Cardiac fibroblast (primary cell): ENCODE measurements at regions not wholly inside any gene's neighbourhood (a gene's known extent, or its start where the extent isn't known, plus 50 kb on each side); places are given as distances from the start of the nearest gene placed in this dataset.

Source experiments
- DNase-seq, 2 donors: peaks; one replicate each; pipeline versions ENCODE4 v3.0.0 to v3.0.0-alpha.2; 2010; ENCODE audit warnings: low read depth in 2 of 2
- H3K4me3 ChIP-seq, 2 donors: replicated peaks in 1 of 2; 1 replicate in 1 of 2; 2 replicates in 1 of 2; pipeline ENCODE4 v1.5.1; 2011; ENCODE audit warnings: low read depth in 2 of 2, low read length in 2 of 2, mild to moderate bottlenecking in 2 of 2, moderate library complexity in 1 of 2
- CTCF ChIP-seq: IDR thresholded peaks from one replicate; pipeline ENCODE4 v1.5.1; 2011; ENCODE audit warnings: low read depth, mild to moderate bottlenecking, low read length, inconsistent platforms

GRCh38 chr13:89052699-89053098, 1381.5 kb downstream of the SLITRK5 start:
- TF ChIP-seq CTCF = no peak
- DNase-seq = no peak
- no peak overlapping the region for H3K4me3 ChIP-seq

- TF ChIP-seq CTCF = no peak
- no peak for DNase-seq
Measured at GRCh38 chr13:89053418-89053817, 1382.2 kb downstream of the SLITRK5 start.

DNA sequence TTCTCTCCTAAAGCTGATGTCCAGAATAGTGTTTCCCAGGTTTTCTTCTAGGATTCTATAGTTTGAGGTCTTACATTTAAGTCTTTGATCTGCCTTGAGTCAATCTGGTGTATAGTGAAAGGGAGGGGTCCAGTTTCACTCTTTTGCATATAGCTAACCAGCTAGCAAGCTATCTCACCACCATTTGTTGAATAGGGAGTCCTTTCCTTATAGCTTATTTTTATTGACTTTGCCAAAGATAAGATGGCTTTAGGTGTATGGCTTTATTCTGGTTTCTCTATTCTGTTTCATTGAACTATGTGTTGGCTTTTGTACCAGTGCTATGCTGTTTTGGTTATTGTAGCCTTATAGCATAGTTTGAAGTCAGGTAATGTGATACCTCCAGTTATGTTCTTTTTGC, 1386.1 kb downstream of the SLITRK5 start:
- H3K4me3 ChIP-seq = no peak overlapping the region
- TF ChIP-seq CTCF = no peak
- DNase-seq = no peak

More at GRCh38 chr13:89053418-89053817, 1382.2 kb downstream of the SLITRK5 start:
- no peak overlapping the region for H3K4me3 ChIP-seq

DNA sequence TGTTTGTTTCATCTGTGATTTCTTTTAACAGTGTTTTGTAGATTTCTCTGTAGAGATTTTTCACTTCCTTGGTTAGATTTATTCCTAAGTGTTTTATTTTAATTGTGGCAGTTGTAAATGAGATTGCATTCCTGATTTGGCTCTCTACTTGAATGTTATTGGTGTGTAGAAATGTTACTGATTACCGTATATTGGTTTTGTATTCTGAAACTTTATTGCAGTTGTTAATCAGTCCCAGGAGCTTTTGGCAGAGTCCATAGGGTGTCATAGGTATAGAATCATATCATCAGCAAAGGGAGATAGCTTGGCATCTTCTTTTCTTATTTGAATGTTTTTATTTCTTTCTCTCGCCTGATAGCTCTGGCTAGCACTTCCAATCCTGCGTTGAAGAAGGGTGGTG, 1386.7 kb downstream of the SLITRK5 start:
- no peak overlapping the region for H3K4me3 ChIP-seq
- no peak for TF ChIP-seq CTCF
- DNase-seq = no peak

GRCh38 chr13:89061821-89062220, 1390.7 kb downstream of the SLITRK5 start:
- H3K4me3 ChIP-seq = no peak overlapping the region
- no peak for TF ChIP-seq CTCF
- no peak for DNase-seq

- peak; percentile 4 for TF ChIP-seq CTCF
- no peak overlapping the region for H3K4me3 ChIP-seq
- peak; percentile 8 to 43 for DNase-seq
Measured at GRCh38 chr13:89066868-89067466, 1395.8 kb downstream of the SLITRK5 start.

- DNase-seq = no peak
- no peak overlapping the region for H3K4me3 ChIP-seq
- TF ChIP-seq CTCF = no peak
Measured at GRCh38 chr13:89072979-89073378, 1401.8 kb downstream of the SLITRK5 start.
